H4 (cell line): ENCODE measurements at regions not wholly inside any gene's neighbourhood (a gene's known extent, or its start where the extent isn't known, plus 50 kb on each side); places are given as distances from the start of the nearest gene placed in this dataset.
"Not testable (repeated sequence)": the region's sequence is repeated elsewhere in the genome, so short reads cannot be mapped to it uniquely, and the experiment has no call there.

ENCODE experiments used
- DNase-seq: peaks from one replicate; pipeline ENCODE4 v3.0.0-alpha.2; 2015; ENCODE audit warnings: low spot score

DNA sequence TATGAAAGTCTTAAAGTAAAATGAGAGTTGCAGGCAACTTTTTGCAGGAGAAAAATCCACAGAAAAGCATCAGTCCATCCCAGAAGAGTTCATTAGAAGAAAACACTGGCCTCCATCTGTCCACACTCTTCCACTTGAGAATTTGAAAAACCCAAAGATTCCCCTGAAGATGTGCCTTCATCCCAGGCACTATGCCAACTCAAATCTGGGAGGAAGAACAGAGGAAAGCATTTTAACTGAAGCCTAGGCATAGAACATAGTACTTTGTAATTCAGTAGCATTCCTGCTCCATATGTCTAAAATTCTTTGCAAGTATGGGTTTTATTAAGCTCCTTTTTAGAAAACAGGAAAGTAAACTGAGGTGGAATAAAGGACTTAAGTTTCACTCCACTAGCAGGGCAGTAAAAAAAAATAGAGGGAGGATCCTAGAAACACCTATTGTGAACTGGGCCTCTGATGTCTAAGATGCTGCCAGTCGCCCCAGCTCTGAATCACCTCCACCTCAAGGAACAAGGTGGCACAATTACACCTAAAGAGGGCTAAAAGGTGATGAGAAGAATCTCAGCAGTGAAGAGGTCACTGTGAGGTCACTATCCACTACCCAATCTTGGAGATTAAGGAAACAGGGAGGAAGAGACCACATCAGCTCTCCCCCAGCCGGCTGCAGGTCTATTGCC is 141.9 kb upstream of the FAM241A start:
- DNase-seq = no peak

- DNase-seq = no peak
Observed at GRCh38 chr4:112005027-112005426, 140.2 kb upstream of the FAM241A start.

- DNase-seq = no peak
Observed at GRCh38 chr4:112007391-112007790, 137.9 kb upstream of the FAM241A start.

- DNase-seq = no peak
Observed at GRCh38 chr4:112015960-112016359, 129.3 kb upstream of the FAM241A start.

GRCh38 chr4:112023402-112023950 is 121.8 kb upstream of the FAM241A start:
- DNase-seq = no peak

DNA sequence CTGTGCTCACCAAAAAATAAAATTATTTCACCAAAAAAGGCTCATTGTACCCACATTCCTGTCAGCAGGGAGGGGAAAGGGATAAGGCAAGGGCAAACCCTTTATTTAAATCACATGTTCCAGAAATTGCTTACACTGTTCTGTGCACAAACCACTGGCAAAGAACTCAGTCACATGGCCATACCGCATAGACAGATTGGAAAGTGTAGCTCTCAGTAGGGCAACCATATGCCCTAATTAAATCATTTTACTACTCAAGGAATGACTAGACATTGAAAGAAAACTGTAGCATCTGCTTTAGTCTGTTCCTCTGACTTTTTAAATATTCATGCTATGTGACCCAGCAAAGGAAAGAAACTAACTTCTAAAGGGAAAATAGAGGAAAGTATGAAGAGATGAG is 119.2 kb upstream of the FAM241A start:
- no peak for DNase-seq

DNA sequence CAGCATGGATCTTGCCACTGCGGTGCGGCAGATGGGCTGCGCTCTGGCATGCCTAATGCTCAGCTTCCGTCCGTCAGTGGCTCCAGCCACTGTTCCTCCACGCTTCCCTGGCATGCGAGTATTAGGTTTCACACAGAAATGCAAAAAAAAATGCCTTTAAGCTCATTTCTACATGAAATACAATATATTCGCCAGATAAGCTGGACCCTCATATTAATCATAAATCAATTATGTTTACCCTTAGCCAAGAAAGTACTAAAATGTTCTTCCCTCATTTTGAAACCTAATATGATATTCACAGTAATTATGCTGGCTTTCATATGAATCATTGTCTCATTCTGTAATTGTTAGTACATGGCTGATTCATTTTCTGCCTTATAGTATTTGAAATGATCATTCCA is 115.5 kb upstream of the FAM241A start:
- no peak for DNase-seq

DNA sequence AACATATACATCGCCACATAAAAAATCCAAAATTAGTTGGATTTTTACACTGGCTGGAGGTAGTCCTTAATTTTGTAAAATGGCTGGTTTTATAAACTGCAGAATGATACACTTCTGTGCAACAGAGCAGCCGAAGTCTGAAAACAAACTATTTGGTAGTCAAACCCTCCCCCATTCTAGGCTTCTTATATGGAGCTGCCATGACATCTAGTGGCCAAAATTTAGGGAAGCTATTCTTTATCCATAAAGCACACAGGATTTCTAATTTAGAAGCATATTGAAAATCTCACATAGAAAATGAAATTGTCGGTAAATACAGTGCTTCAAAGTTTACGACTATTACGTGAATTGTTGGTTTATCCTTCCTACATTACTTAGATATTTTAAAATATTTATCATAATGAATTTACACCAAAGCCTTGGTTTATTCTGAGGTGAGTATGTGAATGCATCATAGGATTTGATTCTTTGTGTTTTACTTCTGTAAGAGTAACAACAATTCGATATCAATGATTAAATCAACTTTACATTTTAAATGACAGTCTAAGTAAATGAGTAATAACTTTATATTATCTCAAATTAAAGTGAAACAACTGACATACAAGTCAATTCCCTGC is 113.4 kb upstream of the FAM241A start:
- DNase-seq = peak; percentile 54

DNA sequence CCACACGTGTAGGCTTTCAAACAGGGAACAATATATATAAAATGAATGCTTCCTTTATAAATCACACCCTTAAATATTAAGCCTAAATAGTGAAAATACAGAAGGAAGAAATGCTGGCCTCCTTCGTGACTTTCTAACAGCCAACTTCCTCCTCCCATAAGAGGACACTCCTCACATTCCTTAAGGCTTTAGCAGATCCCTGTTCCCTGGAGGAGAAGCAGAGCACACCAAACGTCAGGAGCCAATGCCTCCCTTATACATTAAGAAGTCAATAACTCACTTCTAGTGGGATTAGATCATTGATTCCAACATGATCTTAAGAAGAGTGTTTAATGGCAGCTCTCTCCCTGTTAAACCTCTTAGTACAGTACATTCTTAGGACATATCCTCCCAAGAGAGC is 108.4 kb upstream of the FAM241A start:
- no peak for DNase-seq

- peak; percentile 9 for DNase-seq
Observed at GRCh38 chr4:112038861-112039260, 106.4 kb upstream of the FAM241A start.

DNA sequence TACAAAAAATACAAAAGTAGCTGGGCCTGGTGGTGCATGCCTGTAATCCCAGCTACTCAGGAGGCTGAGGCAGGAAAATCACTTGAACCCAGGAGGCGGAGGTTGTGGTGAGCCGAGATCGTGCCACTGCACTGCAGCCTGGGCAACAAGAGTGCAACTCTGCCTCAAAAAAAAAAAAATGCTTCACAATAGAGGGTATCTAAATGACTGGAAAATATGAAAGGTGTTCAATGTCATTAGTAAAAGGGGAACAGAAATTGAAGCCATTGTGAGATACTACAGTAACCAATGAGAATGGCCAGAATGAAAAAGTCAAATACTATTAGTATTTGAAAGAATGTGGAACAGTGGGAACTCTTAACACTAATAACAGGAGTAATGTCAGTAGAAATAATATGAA is 96.1 kb upstream of the FAM241A start:
- not testable (repeated sequence) for DNase-seq

GRCh38 chr4:112053825-112054350 is 91.4 kb upstream of the FAM241A start:
- DNase-seq = no peak

GRCh38 chr4:112055100-112055499 is 90.2 kb upstream of the FAM241A start:
- no peak for DNase-seq

DNA sequence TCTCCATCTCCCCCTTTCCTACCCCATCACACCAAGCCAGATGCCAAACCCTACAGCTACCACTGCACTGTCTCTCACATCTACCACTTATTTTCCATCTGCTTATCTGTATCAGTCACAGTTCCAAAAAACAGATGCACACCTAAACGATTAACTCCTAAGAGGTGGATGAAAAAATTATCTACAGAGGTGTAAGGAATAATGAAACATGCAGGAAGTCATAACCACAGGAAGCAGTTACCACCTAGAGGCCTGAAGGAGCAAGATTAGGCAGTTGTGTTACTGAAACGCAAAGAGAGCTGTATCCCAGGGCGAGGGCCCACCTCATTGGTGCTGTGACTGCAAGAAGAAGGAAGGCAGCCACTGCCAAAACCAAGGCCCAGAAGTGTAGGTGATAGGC is 87.8 kb upstream of the FAM241A start:
- DNase-seq = no peak

- DNase-seq = no peak
Observed at GRCh38 chr4:112058433-112058832, 86.8 kb upstream of the FAM241A start.

GRCh38 chr4:112060212-112060611 is 85.0 kb upstream of the FAM241A start:
- DNase-seq = peak; percentile 26

GRCh38 chr4:112061207-112061817 is 83.9 kb upstream of the FAM241A start:
- DNase-seq = no peak

DNA sequence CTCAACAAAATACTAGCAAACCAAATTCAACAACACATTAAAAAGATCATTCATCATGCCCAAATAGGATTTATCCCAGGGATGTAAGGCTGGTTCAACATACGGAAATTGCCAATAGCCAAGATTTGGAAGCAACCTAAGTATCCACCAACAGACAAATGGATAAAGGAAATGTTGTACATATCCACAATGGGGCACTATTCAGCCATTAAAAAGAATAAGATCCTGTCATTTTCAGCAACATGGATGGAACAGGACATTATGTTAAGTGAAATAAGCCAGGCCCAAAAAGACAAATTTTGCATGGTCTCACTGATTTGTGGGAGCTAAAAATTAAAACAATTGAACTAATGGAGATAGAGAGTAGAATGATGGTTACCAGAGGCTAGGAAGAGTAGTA is 82.0 kb upstream of the FAM241A start:
- DNase-seq = no peak

DNA sequence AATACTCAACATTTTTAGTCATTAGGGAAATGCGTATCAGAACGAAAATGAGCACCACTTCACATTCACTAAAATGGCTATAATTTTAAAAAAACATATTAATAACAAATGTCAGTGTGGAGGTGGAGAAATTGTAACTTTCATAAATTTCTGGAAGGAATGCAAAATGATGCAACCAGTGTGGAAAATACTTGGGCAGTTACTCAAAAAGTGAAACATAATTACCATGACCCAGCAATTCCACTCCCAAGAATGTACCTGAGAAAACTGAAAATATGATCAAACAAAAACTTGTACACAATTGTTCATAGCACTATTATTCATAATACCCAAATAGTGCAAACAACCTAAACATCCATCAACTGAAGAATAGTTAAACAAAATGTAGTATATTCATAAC is 76.1 kb upstream of the FAM241A start:
- DNase-seq = no peak

- no peak for DNase-seq
Observed at GRCh38 chr4:112073181-112073580, 72.1 kb upstream of the FAM241A start.

DNA sequence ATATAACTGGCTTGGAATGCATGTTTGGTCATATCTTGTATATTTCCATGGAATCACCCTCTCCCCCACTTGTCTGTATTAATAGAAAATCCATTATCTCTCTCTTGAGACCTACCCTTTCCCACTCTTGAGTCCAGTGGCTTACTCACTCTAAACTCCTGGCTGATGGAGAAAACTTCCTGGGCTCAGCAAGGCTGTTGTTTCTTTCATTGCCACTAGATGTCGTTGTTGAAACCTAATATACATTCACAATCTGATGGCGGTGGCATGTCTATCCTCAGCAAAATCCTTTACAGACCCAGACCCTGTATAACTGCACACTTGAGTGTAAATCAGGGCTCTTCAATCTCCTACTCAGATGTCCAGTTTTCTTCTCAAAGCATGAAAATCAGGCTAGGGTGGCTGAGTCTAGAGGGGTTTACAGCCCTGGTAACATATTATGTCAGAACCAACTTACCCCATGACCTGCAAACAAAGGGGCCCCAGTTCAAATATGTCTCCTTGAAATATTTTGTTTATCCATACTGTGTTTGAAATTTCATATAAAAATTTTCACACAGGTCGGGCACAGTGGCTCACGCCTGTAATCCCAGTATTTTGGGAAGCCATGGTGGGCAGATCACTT is 70.0 kb upstream of the FAM241A start:
- DNase-seq = peak; percentile 60

- no peak for DNase-seq
Observed at GRCh38 chr4:112075906-112076305, 69.3 kb upstream of the FAM241A start.
